SW 1271 (cell line): ENCODE measurements at regions not wholly inside any gene's neighbourhood (a gene's known extent, or its start where the extent isn't known, plus 50 kb on each side); places are given as distances from the start of the nearest gene placed in this dataset.

ENCODE experiments used
- DNase-seq, 2 experiments: peaks; one replicate each; lab custom pipeline; 2025; lab: John Stamatoyannopoulos, UW

- no peak for DNase-seq
These were observed 182.7 kb downstream of the BCOR start for GRCh38 chrX:39915081-39915480.

DNA sequence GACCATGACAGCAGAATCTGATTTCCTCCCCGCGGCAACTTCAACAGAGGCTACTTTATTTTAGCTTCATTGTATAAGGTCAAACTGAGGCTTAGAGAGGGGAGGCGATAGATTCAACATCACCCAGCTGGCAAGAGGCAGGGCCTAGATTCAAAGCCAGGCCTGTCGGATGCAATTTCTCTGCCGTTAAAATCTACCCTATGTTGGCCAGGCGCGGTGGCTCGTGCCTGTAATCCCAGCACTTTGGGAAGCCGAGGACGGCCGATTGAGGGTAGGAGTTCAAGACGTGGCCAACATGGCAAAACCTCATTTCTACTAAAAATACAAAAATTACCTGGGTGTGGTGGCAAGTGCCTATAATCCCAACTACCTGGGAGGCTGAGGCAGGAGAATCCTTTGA is 182.2 kb downstream of the BCOR start:
- DNase-seq = no peak

DNA sequence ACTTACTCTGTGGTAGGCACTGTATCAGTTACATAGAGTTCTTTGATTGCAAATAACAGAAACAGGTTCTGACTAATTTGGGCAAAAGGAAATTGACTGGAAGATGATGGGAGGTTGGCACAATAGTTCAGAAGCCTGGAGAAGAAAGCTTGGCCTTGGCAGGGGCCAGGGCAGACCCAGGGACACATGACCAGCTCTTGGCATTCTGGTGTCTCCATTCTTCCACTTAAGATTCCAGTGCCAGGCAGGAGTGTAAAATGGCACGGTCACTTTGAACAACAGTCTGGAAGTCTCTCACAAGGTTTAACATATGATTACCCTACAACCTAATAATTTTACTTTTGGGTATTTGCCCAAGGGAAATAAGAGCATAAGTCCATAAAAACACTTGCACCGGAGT is 175.9 kb downstream of the BCOR start:
- DNase-seq = no peak

DNA sequence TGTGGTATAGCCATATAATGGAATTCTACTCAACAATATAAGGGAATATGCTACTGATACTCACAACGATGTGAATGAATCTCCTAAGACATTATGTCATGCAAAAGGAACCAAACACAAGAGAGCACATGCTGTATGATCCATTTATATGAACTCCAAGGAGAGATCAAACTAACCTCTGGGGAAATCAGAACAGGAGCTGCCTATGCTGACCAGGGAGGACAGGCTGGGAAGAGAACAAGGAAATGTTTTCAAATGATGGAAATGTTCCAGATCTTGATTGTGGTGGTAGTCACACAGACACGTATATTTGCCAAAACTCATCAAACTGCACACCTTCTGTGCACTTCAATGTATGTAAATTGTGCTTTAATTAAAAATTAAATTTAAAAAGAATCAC is 175.3 kb downstream of the BCOR start:
- DNase-seq = no peak

GRCh38 chrX:39922926-39923325 is 174.8 kb downstream of the BCOR start:
- DNase-seq = no peak

GRCh38 chrX:39927380-39927779 is 170.4 kb downstream of the BCOR start:
- DNase-seq = no peak

DNA sequence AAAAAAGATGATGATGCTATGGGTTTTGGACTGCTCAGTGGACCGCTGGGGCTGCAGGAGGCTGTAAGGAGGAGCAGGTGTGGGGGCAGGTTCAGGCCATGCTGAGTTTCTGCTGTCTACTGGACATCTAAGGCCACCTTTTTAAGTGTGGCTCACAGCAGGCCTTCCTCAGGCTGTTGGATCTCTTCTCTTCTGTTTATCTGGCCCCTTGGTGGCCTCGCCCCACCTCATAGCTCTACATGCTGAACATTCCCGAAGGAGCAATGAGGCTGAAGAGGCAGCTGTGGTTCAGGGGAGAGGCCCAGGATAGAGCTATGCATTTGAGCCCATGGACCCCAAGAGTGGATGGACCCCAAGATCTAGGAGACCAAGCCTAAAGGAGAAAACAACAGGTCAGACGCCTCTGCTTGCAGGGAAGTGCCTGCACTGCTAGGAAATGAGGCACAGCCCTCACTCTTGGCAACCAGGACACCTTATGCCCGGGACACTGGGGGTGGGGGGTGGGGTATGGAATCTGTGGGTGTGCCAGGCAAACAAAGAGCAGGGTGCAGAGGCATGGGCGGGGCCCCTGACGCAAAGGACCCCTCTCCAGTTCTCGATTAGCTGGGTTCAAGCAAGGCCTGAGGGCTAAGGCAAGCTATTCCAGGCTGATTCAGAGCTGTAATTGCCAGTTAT is 168.9 kb downstream of the BCOR start:
- no peak for DNase-seq

DNA sequence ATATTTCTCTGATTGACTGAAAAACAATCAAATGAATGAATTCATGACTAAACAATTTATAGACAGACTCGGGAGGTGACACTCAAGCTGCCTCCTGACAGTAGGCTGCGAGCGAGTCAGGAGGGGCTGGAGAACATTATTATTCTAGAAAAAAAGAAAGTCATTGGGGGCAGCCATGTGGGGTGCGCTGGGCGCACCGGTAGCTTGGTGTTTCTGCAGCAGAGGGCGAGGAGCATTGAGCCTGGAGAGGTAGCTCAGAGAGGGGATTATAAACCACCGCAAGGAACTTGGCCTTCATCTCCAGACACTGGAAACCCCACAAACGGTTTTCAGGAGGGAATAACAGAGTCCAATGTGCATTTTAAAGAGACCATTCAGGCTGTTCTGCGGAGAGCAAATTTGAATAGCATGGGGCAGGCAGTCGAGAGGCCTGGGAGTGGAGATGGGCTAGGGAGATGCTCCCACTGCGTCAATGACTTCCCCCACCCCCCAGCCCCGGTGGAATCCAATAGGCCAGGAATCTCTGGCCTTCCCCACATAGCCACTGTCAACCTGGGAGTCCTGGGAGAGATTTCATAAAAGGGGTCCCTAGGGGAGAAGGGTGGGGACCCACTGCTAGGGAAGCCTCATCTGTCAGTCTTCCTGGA is 168.3 kb downstream of the BCOR start:
- no peak for DNase-seq

GRCh38 chrX:39930786-39931528 is 166.8 kb downstream of the BCOR start:
- no peak for DNase-seq

- DNase-seq = no peak
These were observed 166.1 kb downstream of the BCOR start for GRCh38 chrX:39931529-39932282.

DNA sequence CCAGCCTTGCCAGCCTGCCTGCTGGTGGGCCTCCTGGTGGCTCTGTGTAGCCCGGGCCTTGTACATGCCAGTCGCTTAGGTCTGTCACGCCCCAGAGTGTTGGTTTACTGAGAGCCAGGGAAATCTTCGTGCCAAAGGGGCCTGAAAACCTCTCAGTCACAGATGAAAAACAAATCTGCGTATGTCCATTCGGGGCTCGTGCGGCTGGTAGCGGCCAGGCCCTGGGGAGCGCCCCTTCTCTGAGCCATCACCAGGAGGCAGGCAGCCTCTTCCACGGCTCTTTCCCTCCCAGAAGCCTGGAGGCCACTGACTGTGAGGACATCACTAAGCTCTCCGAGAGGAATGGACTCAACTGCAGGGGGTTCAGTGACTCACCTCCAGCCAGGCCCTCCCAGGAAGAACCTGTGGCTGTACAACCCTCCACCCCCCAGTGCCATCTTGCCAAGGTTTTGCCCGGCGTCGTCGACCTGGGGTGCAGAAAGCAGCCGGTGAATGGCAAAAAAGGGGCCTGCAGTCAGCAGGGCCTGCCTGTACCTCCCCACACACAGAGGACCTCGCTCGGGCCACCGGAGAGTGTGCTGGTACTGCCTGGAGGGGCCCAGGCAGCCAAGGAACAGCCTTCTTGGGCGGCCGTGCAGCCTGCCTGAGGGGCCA is 162.2 kb downstream of the BCOR start:
- DNase-seq = no peak

DNA sequence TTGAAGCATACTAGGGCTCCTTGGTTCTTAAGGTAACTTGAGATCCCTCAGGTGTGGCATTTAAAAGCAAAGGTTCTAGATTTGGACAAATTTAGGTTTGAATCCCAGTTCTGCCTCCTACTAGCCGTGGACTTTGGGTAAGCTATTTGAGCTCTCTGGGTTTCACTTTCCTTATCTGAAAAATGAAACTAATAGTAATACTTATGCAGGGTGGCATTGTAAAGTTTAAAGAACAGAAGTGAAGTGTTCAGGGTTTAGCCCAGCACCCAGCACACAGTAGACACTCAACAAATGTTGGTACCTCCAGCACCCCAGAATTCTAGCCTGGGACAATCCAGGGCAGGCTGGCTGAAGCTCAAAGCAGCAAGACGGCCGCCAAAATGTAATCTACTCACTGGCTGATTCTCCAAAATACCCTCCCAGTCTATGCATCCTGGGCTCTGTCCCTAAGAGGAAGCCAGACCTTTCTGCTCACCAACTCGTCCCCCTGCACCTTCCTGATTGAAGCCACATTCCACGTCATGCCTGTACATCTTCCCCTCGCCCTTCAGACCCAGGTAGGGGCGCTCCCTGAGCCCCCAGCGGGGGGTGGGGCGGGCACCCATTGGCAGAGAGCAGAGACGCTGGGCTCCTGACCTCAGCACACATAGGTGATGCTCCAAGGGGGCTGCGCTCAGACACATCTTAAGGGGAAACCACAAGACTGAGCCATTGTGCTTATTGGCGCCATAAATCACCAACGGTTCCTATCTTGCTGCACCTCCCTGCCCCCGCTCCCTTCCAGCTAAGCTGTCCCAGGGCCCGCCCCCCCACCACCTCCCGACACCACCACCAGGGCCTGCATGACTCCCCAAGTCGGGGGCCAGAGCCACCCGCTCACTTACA is 160.6 kb downstream of the BCOR start:
- no peak for DNase-seq

- no peak for DNase-seq
These were observed 159.3 kb downstream of the BCOR start for GRCh38 chrX:39938466-39938865.

DNA sequence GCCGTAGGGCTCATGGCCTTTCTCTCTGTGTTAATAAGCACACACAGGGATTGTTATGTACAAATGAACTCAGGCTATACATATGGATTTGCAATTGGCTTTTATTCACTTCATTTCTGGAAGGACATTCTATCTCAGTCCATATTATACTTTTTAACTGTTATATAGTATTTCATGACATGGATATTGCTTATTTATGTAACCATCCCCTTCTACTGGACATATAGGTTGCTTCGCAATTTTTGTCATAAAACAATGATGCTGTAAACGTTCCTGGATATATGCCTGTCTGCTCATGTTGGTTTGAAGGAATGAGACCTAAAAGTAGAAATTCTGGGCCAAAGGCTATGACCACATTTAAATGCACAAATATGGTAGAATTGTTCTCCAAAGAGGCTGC is 158.1 kb downstream of the BCOR start:
- DNase-seq = no peak

- no peak for DNase-seq
These were observed 156.3 kb downstream of the BCOR start for GRCh38 chrX:39941332-39941920.

- DNase-seq = no peak
These were observed 153.3 kb downstream of the BCOR start for GRCh38 chrX:39944416-39944815.

- DNase-seq = no peak
These were observed 152.0 kb downstream of the BCOR start for GRCh38 chrX:39945709-39946108.

DNA sequence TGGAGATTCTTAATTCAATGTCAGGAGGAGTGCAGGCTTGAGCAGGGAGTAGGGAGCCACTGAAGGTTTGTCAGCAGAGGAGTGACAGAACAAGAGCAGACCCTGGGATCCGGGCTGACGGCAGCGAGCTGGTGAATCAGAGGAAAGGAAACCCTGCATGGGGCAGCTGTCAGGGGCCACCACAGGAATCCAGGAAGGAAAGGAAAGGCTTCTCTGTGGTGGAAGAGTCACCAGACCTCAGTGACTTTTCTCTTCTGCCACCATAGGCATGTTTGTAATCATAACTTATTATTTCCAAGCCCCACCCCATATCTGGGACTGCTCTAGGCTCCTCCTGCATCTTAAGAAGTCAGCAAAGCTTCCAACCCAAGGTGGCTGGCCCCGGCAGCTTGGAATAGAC is 150.9 kb downstream of the BCOR start:
- DNase-seq = no peak

GRCh38 chrX:39948582-39948981 is 149.2 kb downstream of the BCOR start:
- no peak for DNase-seq

DNA sequence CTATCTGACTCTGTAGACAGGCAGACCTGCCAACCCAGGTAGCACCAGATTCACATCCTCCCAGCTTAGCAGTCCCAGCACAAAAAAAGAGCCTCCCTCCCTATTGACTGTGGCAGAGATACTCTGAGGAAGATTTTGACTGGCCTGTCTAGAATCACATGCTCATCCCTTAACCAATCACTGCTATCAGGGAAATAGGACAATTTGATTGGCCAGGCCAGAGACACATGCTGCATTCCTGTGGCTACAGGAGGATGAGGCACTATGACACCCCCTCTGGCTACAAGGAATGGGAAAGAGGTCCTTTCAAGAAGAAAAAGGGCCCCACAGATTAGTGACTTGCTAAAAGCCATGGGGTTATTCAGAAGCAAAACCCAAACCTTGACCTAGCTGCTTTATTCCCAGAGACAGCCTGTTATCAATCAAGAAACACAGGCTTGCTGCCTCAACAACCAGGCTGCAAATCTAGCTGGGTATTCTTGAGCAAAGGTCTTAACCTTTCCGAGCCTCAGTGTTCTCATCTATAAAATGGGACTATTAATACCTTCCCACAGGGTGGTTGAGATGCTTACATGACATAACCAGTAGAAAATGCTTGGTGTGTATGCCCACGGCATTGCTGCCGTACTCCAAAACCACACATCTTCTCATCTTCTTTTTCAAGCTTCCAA is 147.6 kb downstream of the BCOR start:
- no peak for DNase-seq
